ENCODE measurements at regions not wholly inside any gene's neighbourhood (a gene's known extent, or its start where the extent isn't known, plus 50 kb on each side); places are given as distances from the start of the nearest gene placed in this dataset.

- H3K4me3 Mint-ChIP-seq, result no peak overlapping the region
- Histone ChIP-seq H4K20me1 (ENCODE audit: control insufficient read depth, insufficient read depth, low read length, poor library complexity, severe bottlenecking) (no peaks in the 10 kb centered on the region), H3K9ac (ENCODE audit: low read length) (no peak overlapping the region), H3K4me2 (replicated peaks; ENCODE audit: low read depth, low read length, poor library complexity, severe bottlenecking) (no peak overlapping the region), H3K4me1 (ENCODE audit: control insufficient read depth in 2 of 2, insufficient read depth in 2 of 2, low read length in 2 of 2) (no peaks in the 10 kb centered on the region), H3K27me3 (replicated peaks in 1 of 4; ENCODE audit: control extremely low read depth in 1 of 4, control insufficient read depth in 3 of 4, insufficient read depth in 4 of 4, low read length in 3 of 4) (no peaks in the 10 kb centered on the region), H3K27ac (ENCODE audit: low read length in 2 of 2) (no peak overlapping the region), H3K4me3 (ENCODE audit: control extremely low read depth in 1 of 5, extremely low read depth in 1 of 5, insufficient read depth in 1 of 5, low read depth in 2 of 5, low read length in 4 of 5) (no peak overlapping the region), H3K9me3 (ENCODE audit: control extremely low read depth in 1 of 3, control insufficient read depth in 2 of 3, insufficient read depth in 1 of 3, low read length in 2 of 3) (no peaks in the 10 kb centered on the region), H3K79me2 (ENCODE audit: control insufficient read depth, insufficient read depth, low read length) (no peaks in the 10 kb centered on the region), H3K36me3 (replicated peaks in 1 of 2; ENCODE audit: control extremely low read depth in 1 of 2, control insufficient read depth in 1 of 2, extremely low read depth in 1 of 2, insufficient read depth in 2 of 2, low read length in 1 of 2) (no peaks in the 10 kb centered on the region), H2AFZ (ENCODE audit: insufficient read depth, low read depth, low read length, poor library complexity, severe bottlenecking) (no peak overlapping the region)
- WGBS (ENCODE audit: insufficient coverage), result 100% methylated on average over 1 of the region's 2 CpGs
- no peaks in the 10 kb centered on the region for H3K9me3 Mint-ChIP-seq (ENCODE audit: insufficient read depth)
- H3K4me1 Mint-ChIP-seq, result no peaks in the 10 kb centered on the region
- peaks cover 1% of the 10 kb centered on the region for H3K27me3 Mint-ChIP-seq
- H3K27ac Mint-ChIP-seq, result no peak overlapping the region
- no peak for TF ChIP-seq EZH2 (IDR thresholded peaks at IDR 0.05; ENCODE audit: borderline replicate concordance, insufficient read depth, low read depth, low read length, poor library complexity, severe bottlenecking)
- TF ChIP-seq CTCF (IDR thresholded peaks at IDR 0.05), result no peak
- intact Hi-C loops (cut with micrococcal nuclease), result no loop called here
- ATAC-seq (ENCODE audit: low read depth), result no peak
- ChIA-PET CTCF (no interaction called here), POLR2A (no interaction called here)
- DNase-seq, result no peak
Measured at GRCh38 chr17:33910200-33910857, 344.8 kb upstream of the CCL2 start.

- intact Hi-C loops (cut with micrococcal nuclease), result no loop called here
- peaks cover 0 to 2% (median 0%) of the 10 kb centered on the region in 4 experiments for H3K27me3 ChIP-seq (replicated peaks in 1 of 4; ENCODE audit: control extremely low read depth in 1 of 4, control insufficient read depth in 3 of 4, insufficient read depth in 4 of 4, low read length in 3 of 4)
- WGBS (ENCODE audit: insufficient coverage), result 89% methylated on average over 4 of the region's 4 CpGs
- H3K9ac ChIP-seq (ENCODE audit: low read length), result no peak overlapping the region
- ATAC-seq (ENCODE audit: low read depth) (no peak), DNase-seq (no peak)
- H3K9me3 ChIP-seq (ENCODE audit: control extremely low read depth in 1 of 3, control insufficient read depth in 2 of 3, insufficient read depth in 1 of 3, low read length in 2 of 3), result no peaks in the 10 kb centered on the region
- no peak overlapping the region for H3K4me2 ChIP-seq (replicated peaks; ENCODE audit: low read depth, low read length, poor library complexity, severe bottlenecking)
- Mint-ChIP-seq H3K27ac (no peak overlapping the region), H3K9me3 (ENCODE audit: insufficient read depth) (no peaks in the 10 kb centered on the region), H3K27me3 (peaks cover 7% of the 10 kb centered on the region), H3K4me3 (no peak overlapping the region), H3K4me1 (no peaks in the 10 kb centered on the region)
- no peak overlapping the region for H3K27ac ChIP-seq (ENCODE audit: low read length in 2 of 2)
- H3K4me3 ChIP-seq (ENCODE audit: control extremely low read depth in 1 of 5, extremely low read depth in 1 of 5, insufficient read depth in 1 of 5, low read depth in 2 of 5, low read length in 4 of 5), result no peak overlapping the region
- H3K36me3 ChIP-seq (replicated peaks in 1 of 2; ENCODE audit: control extremely low read depth in 1 of 2, control insufficient read depth in 1 of 2, extremely low read depth in 1 of 2, insufficient read depth in 2 of 2, low read length in 1 of 2), result no peaks in the 10 kb centered on the region
- no peaks in the 10 kb centered on the region for H3K79me2 ChIP-seq (ENCODE audit: control insufficient read depth, insufficient read depth, low read length)
- H2AFZ ChIP-seq (ENCODE audit: insufficient read depth, low read depth, low read length, poor library complexity, severe bottlenecking), result no peak overlapping the region
- ChIA-PET CTCF (no interaction called here), POLR2A (no interaction called here)
- H3K4me1 ChIP-seq (ENCODE audit: control insufficient read depth in 2 of 2, insufficient read depth in 2 of 2, low read length in 2 of 2), result no peaks in the 10 kb centered on the region
- TF ChIP-seq EZH2 (IDR thresholded peaks at IDR 0.05; ENCODE audit: borderline replicate concordance, insufficient read depth, low read depth, low read length, poor library complexity, severe bottlenecking) (no peak), CTCF (IDR thresholded peaks at IDR 0.05) (no peak)
- H4K20me1 ChIP-seq (ENCODE audit: control insufficient read depth, insufficient read depth, low read length, poor library complexity, severe bottlenecking), result no peaks in the 10 kb centered on the region
Measured at GRCh38 chr17:33914125-33914524, 341.0 kb upstream of the CCL2 start.
